ENCODE measurements at regions not wholly inside any gene's neighbourhood (a gene's known extent, or its start where the extent isn't known, plus 50 kb on each side); places are given as distances from the start of the nearest gene placed in this dataset.

GRCh38 chr22:48433647-48434046, 1394.0 kb downstream of the BRD1 start (continued):
- TF ChIP-seq, protein P1, sequence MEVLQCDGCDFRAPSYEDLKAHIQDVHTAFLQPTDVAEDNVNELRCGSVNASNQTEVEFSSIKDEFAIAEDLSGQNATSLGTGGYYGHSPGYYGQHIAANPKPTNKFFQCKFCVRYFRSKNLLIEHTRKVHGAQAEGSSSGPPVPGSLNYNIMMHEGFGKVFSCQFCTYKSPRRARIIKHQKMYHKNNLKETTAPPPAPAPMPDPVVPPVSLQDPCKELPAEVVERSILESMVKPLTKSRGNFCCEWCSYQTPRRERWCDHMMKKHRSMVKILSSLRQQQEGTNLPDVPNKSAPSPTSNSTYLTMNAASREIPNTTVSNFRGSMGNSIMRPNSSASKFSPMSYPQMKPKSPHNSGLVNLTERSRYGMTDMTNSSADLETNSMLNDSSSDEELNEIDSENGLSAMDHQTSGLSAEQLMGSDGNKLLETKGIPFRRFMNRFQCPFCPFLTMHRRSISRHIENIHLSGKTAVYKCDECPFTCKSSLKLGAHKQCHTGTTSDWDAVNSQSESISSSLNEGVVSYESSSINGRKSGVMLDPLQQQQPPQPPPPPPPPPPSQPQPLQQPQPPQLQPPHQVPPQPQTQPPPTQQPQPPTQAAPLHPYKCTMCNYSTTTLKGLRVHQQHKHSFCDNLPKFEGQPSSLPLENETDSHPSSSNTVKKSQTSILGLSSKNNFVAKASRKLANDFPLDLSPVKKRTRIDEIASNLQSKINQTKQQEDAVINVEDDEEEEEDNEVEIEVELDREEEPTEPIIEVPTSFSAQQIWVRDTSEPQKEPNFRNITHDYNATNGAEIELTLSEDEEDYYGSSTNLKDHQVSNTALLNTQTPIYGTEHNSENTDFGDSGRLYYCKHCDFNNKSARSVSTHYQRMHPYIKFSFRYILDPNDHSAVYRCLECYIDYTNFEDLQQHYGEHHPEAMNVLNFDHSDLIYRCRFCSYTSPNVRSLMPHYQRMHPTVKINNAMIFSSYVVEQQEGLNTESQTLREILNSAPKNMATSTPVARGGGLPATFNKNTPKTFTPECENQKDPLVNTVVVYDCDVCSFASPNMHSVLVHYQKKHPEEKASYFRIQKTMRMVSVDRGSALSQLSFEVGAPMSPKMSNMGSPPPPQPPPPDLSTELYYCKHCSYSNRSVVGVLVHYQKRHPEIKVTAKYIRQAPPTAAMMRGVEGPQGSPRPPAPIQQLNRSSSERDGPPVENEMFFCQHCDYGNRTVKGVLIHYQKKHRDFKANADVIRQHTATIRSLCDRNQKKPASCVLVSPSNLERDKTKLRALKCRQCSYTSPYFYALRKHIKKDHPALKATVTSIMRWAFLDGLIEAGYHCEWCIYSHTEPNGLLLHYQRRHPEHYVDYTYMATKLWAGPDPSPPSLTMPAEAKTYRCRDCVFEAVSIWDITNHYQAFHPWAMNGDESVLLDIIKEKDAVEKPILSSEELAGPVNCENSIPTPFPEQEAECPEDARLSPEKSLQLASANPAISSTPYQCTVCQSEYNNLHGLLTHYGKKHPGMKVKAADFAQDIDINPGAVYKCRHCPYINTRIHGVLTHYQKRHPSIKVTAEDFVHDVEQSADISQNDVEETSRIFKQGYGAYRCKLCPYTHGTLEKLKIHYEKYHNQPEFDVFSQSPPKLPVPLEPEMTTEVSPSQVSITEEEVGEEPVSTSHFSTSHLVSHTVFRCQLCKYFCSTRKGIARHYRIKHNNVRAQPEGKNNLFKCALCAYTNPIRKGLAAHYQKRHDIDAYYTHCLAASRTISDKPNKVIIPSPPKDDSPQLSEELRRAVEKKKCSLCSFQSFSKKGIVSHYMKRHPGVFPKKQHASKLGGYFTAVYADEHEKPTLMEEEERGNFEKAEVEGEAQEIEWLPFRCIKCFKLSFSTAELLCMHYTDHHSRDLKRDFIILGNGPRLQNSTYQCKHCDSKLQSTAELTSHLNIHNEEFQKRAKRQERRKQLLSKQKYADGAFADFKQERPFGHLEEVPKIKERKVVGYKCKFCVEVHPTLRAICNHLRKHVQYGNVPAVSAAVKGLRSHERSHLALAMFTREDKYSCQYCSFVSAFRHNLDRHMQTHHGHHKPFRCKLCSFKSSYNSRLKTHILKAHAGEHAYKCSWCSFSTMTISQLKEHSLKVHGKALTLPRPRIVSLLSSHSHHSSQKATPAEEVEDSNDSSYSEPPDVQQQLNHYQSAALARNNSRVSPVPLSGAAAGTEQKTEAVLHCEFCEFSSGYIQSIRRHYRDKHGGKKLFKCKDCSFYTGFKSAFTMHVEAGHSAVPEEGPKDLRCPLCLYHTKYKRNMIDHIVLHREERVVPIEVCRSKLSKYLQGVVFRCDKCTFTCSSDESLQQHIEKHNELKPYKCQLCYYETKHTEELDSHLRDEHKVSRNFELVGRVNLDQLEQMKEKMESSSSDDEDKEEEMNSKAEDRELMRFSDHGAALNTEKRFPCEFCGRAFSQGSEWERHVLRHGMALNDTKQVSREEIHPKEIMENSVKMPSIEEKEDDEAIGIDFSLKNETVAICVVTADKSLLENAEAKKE (CRISPR knock-in tag; IDR thresholded peaks at IDR 0.05), result no peak
- TF ChIP-seq POLR2AphosphoS5 (IDR thresholded peaks at IDR 0.05; ENCODE audit: low read depth), result no peak
- TF ChIP-seq ETS1 (IDR thresholded peaks at IDR 0.05), result no peak
- no peak for TF ChIP-seq CREB1 (CRISPR knock-in tag; IDR thresholded peaks at IDR 0.05; ENCODE audit: low read depth)
- TF ChIP-seq STAT1 (IDR thresholded peaks at IDR 0.05; ENCODE audit: unreplicated experiment), result no peak
- no peak for TF ChIP-seq ZNF331 (CRISPR knock-in tag; IDR thresholded peaks at IDR 0.05; ENCODE audit: low read depth)
- no peak for TF ChIP-seq ZNF114 (CRISPR knock-in tag; IDR thresholded peaks at IDR 0.05)
- TF ChIP-seq, protein P2, sequence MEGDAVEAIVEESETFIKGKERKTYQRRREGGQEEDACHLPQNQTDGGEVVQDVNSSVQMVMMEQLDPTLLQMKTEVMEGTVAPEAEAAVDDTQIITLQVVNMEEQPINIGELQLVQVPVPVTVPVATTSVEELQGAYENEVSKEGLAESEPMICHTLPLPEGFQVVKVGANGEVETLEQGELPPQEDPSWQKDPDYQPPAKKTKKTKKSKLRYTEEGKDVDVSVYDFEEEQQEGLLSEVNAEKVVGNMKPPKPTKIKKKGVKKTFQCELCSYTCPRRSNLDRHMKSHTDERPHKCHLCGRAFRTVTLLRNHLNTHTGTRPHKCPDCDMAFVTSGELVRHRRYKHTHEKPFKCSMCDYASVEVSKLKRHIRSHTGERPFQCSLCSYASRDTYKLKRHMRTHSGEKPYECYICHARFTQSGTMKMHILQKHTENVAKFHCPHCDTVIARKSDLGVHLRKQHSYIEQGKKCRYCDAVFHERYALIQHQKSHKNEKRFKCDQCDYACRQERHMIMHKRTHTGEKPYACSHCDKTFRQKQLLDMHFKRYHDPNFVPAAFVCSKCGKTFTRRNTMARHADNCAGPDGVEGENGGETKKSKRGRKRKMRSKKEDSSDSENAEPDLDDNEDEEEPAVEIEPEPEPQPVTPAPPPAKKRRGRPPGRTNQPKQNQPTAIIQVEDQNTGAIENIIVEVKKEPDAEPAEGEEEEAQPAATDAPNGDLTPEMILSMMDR (conservative IDR thresholded peaks at IDR 0.05; ENCODE audit: low read depth in 2 of 2), result no peak
- TF ChIP-seq NANOG (IDR thresholded peaks at IDR 0.05; ENCODE audit: borderline replicate concordance), result no peak

All from GM23338 (cell line).